ENCODE measurements at regions not wholly inside any gene's neighbourhood (a gene's known extent, or its start where the extent isn't known, plus 50 kb on each side); places are given as distances from the start of the nearest gene placed in this dataset.

DNA sequence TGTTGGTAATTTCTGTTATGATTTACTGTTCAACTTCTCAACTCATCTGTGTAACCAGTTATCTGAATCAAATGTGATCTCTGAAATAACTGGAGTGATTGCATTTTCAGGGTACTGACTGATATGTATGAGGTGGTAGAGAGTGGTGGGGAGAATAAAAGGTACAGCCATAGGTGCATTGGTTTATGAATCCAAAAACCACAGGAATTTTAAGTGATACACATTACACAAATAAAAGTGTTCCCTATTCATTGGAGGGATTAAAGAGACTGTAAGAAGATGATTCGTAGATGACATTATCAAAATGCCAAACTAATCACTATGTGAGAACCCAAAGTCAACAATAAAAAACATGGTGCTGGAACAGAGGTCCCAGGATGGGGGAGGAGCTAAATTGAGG lies 158.7 kb upstream of the RSPO3 start:
- Histone ChIP-seq H4K8ac (replicated peaks; ENCODE audit: insufficient read length, low read depth, low read length) (no peak overlapping the region), H4K20me1 (ENCODE audit: control insufficient read depth, insufficient read depth, insufficient read length) (no peaks in the 10 kb centered on the region), H3K23me2 (ENCODE audit: insufficient read length, low read depth, low read length, poor library complexity, severe bottlenecking) (no peaks in the 10 kb centered on the region), H4K5ac (ENCODE audit: insufficient read length, low read depth, low read length) (no peak overlapping the region), H3K79me1 (ENCODE audit: insufficient read depth, low read depth, low read length, poor library complexity, severe bottlenecking) (no peaks in the 10 kb centered on the region), H2BK20ac (ENCODE audit: low read depth, low read length, poor library complexity, severe bottlenecking) (no peak overlapping the region), H3T11ph (ENCODE audit: low read length) (no peak overlapping the region), H3K23ac (ENCODE audit: insufficient read length, low read depth, low read length) (no peak overlapping the region), H3K4me1 (ENCODE audit: insufficient read depth, low read length) (peaks cover 3% of the 10 kb centered on the region; the same call in 1 of the 2 replicates), H3K9me3 (ENCODE audit: control insufficient read depth, low read depth, low read length) (no peaks in the 10 kb centered on the region), H3K27ac (ENCODE audit: insufficient read length, low read depth, low read length) (no peak overlapping the region), H2BK12ac (ENCODE audit: insufficient read length, low read depth, low read length) (no peak overlapping the region), H3K27me3 (ENCODE audit: insufficient read depth, low read length) (no peaks in the 10 kb centered on the region), H3K79me2 (ENCODE audit: insufficient read depth, low read length) (no peaks in the 10 kb centered on the region), H3K14ac (ENCODE audit: insufficient read depth, low read length) (no peak overlapping the region), H3K4me2 (ENCODE audit: insufficient read depth, insufficient read length, low read length) (no peak overlapping the region), H2AFZ (ENCODE audit: low read length) (no peak overlapping the region), H3K56ac (ENCODE audit: insufficient read length, low read depth, low read length) (no peak overlapping the region), H3K4ac (ENCODE audit: low read depth, low read length) (no peak overlapping the region), H2BK120ac (ENCODE audit: low read depth, low read length, poor library complexity, severe bottlenecking) (no peak overlapping the region), H3K9ac (ENCODE audit: extremely low read depth, insufficient read length, low read length) (no peak overlapping the region), H3K18ac (ENCODE audit: insufficient read length, low read depth, low read length) (no peak overlapping the region), H2BK15ac (ENCODE audit: low read depth, low read length) (no peak overlapping the region; the same call in 1 of the 2 replicates), H2AK5ac (ENCODE audit: insufficient read length, low read length) (no peak overlapping the region), H4K91ac (ENCODE audit: insufficient read length, low read depth, low read length) (no peak overlapping the region), H2BK5ac (ENCODE audit: insufficient read length, low read length) (no peak overlapping the region)
- Mint-ChIP-seq H3K27me3 (ENCODE audit: low read depth) (no peaks in the 10 kb centered on the region), H3K4me1 (peaks cover 7% of the 10 kb centered on the region in 2 experiments), H3K27ac (no peak overlapping the region), H3K36me3 (ENCODE audit: insufficient read depth in 1 of 3, low read depth in 3 of 3) (no peaks in the 10 kb centered on the region), H3K9me3 (no peaks in the 10 kb centered on the region), H3K4me3 (no peak overlapping the region)
- DNase-seq, result no peak
- TF ChIP-seq, protein P1, sequence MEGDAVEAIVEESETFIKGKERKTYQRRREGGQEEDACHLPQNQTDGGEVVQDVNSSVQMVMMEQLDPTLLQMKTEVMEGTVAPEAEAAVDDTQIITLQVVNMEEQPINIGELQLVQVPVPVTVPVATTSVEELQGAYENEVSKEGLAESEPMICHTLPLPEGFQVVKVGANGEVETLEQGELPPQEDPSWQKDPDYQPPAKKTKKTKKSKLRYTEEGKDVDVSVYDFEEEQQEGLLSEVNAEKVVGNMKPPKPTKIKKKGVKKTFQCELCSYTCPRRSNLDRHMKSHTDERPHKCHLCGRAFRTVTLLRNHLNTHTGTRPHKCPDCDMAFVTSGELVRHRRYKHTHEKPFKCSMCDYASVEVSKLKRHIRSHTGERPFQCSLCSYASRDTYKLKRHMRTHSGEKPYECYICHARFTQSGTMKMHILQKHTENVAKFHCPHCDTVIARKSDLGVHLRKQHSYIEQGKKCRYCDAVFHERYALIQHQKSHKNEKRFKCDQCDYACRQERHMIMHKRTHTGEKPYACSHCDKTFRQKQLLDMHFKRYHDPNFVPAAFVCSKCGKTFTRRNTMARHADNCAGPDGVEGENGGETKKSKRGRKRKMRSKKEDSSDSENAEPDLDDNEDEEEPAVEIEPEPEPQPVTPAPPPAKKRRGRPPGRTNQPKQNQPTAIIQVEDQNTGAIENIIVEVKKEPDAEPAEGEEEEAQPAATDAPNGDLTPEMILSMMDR (conservative IDR thresholded peaks at IDR 0.05), result no peak
- WGBS (ENCODE audit: extremely low coverage, insufficient read length, low lambda C conversion rate), result no CpG with 5 or more reads among the region's 1 CpG

Data from H9 (cell line).